ENCODE measurements at regions not wholly inside any gene's neighbourhood (a gene's known extent, or its start where the extent isn't known, plus 50 kb on each side); places are given as distances from the start of the nearest gene placed in this dataset.

DNA sequence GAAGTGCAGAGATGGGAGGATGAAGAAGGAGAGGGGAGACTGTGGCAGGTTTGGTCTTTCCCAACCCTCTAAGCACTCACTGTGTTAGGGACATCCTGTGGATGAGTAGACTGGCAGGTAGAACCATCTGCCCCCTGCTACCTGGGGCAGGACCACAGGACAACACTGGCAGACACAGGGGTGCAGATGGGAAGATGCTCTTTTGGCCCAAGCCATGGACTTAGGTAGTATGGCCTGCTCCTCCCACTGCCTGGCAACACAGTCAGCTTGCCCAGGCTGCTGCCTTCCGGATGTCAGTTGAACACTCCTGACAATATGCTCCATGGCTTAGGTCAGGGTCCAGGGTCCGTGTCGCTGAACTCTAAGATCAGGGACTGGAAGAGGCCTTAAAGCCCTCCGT is 140.7 kb upstream of the NAV2 start:
- TF ChIP-seq ZBTB7A (IDR thresholded peaks at IDR 0.05; ENCODE audit: low read depth) (no peak), TCF12 (IDR thresholded peaks at IDR 0.05; ENCODE audit: low read depth) (no peak), CREB1 (IDR thresholded peaks at IDR 0.05; ENCODE audit: low read depth) (no peak), YY1 (IDR thresholded peaks at IDR 0.05; ENCODE audit: low read depth) (no peak), FOXM1 (IDR thresholded peaks at IDR 0.05; ENCODE audit: borderline replicate concordance, low read depth) (no peak), CEBPB (IDR thresholded peaks at IDR 0.05) (no peak), TEAD4 (IDR thresholded peaks at IDR 0.05) (no peak), EGR1 (IDR thresholded peaks at IDR 0.05) (no peak), EP300 (IDR thresholded peaks at IDR 0.05; ENCODE audit: borderline replicate concordance) (no peak)
- TF ChIP-seq, protein P1, sequence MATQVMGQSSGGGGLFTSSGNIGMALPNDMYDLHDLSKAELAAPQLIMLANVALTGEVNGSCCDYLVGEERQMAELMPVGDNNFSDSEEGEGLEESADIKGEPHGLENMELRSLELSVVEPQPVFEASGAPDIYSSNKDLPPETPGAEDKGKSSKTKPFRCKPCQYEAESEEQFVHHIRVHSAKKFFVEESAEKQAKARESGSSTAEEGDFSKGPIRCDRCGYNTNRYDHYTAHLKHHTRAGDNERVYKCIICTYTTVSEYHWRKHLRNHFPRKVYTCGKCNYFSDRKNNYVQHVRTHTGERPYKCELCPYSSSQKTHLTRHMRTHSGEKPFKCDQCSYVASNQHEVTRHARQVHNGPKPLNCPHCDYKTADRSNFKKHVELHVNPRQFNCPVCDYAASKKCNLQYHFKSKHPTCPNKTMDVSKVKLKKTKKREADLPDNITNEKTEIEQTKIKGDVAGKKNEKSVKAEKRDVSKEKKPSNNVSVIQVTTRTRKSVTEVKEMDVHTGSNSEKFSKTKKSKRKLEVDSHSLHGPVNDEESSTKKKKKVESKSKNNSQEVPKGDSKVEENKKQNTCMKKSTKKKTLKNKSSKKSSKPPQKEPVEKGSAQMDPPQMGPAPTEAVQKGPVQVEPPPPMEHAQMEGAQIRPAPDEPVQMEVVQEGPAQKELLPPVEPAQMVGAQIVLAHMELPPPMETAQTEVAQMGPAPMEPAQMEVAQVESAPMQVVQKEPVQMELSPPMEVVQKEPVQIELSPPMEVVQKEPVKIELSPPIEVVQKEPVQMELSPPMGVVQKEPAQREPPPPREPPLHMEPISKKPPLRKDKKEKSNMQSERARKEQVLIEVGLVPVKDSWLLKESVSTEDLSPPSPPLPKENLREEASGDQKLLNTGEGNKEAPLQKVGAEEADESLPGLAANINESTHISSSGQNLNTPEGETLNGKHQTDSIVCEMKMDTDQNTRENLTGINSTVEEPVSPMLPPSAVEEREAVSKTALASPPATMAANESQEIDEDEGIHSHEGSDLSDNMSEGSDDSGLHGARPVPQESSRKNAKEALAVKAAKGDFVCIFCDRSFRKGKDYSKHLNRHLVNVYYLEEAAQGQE (IDR thresholded peaks at IDR 0.05; ENCODE audit: low read depth), result no peak
- TF ChIP-seq, protein P2, sequence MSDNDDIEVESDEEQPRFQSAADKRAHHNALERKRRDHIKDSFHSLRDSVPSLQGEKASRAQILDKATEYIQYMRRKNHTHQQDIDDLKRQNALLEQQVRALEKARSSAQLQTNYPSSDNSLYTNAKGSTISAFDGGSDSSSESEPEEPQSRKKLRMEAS (IDR thresholded peaks at IDR 0.05), result no peak
- TF ChIP-seq, protein P3, sequence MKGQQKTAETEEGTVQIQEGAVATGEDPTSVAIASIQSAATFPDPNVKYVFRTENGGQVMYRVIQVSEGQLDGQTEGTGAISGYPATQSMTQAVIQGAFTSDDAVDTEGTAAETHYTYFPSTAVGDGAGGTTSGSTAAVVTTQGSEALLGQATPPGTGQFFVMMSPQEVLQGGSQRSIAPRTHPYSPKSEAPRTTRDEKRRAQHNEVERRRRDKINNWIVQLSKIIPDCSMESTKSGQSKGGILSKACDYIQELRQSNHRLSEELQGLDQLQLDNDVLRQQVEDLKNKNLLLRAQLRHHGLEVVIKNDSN (IDR thresholded peaks at IDR 0.05), result no peak

DNA sequence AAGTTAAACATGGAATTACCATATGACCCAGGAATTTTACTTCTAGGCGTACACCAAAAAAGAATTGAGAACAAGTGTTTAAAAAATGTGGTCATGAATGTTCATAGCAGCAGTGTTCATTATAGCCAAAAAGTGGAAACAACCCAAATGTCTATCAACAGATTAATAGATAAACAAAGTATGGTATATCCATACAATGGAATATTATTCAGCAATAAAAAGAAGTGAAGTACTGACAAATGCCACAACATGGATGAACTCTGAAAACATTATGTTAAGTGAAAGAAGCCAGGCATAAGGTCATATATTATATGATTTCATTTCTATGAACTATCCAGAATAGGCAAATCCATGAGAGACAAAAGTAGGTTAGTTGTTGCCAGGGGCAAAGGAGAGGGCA is 141.7 kb upstream of the NAV2 start:
- TF ChIP-seq ZBTB7A (IDR thresholded peaks at IDR 0.05; ENCODE audit: low read depth) (no peak), TEAD4 (IDR thresholded peaks at IDR 0.05) (no peak), NFIC (IDR thresholded peaks at IDR 0.05) (no peak), FOXM1 (IDR thresholded peaks at IDR 0.05; ENCODE audit: borderline replicate concordance, low read depth) (no peak), YY1 (IDR thresholded peaks at IDR 0.05; ENCODE audit: low read depth) (no peak), TCF12 (IDR thresholded peaks at IDR 0.05; ENCODE audit: low read depth) (no peak), EP300 (IDR thresholded peaks at IDR 0.05; ENCODE audit: borderline replicate concordance) (no peak), CEBPB (IDR thresholded peaks at IDR 0.05) (no peak), TAF1 (IDR thresholded peaks at IDR 0.05; ENCODE audit: low read depth) (no peak), EGR1 (IDR thresholded peaks at IDR 0.05) (no peak), RAD21 (IDR thresholded peaks at IDR 0.05; ENCODE audit: low read depth) (no peak), CREB1 (IDR thresholded peaks at IDR 0.05; ENCODE audit: low read depth) (no peak)
- TF ChIP-seq, protein P1 (IDR thresholded peaks at IDR 0.05; ENCODE audit: low read depth), result no peak
- TF ChIP-seq, protein P2 (IDR thresholded peaks at IDR 0.05), result no peak
- TF ChIP-seq, protein P3 (IDR thresholded peaks at IDR 0.05), result no peak

DNA sequence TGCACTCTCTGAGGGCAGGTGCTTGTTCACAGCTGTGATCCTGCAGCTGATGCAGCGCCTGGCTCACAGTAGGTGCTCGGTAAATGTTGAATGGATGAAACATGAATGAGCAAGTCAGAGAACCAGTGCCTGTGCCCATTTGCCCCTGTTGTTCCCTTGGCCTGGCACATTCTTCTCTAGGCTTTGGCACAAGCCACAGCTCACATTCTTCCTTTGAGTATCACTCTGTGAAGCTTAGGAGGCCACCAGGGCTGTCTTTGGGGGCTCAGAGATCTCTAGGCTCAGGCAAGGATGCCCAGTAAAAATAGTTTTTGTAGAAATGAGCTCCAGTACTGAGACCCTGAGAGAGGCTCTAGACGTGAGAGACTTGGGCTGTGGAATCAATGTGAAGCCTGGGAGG is 144.6 kb upstream of the NAV2 start:
- no peak for TF ChIP-seq RAD21 (IDR thresholded peaks at IDR 0.05; ENCODE audit: low read depth)
- TF ChIP-seq, protein P1 (IDR thresholded peaks at IDR 0.05; ENCODE audit: low read depth), result no peak
- no peak for TF ChIP-seq ZBTB7A (IDR thresholded peaks at IDR 0.05; ENCODE audit: low read depth)
- TF ChIP-seq YY1 (IDR thresholded peaks at IDR 0.05; ENCODE audit: low read depth), result no peak
- TF ChIP-seq FOXM1 (IDR thresholded peaks at IDR 0.05; ENCODE audit: borderline replicate concordance, low read depth), result no peak
- no peak for TF ChIP-seq TCF12 (IDR thresholded peaks at IDR 0.05; ENCODE audit: low read depth)
- TF ChIP-seq CREB1 (IDR thresholded peaks at IDR 0.05; ENCODE audit: low read depth), result no peak
- no peak for TF ChIP-seq NFIC (IDR thresholded peaks at IDR 0.05)
- TF ChIP-seq, protein P2 (IDR thresholded peaks at IDR 0.05), result no peak
- TF ChIP-seq, protein P3 (IDR thresholded peaks at IDR 0.05), result no peak
- no peak for TF ChIP-seq EGR1 (IDR thresholded peaks at IDR 0.05)
- no peak for TF ChIP-seq EP300 (IDR thresholded peaks at IDR 0.05; ENCODE audit: borderline replicate concordance)
- no peak for TF ChIP-seq TEAD4 (IDR thresholded peaks at IDR 0.05)
- no peak for TF ChIP-seq TAF1 (IDR thresholded peaks at IDR 0.05; ENCODE audit: low read depth)
- no peak for TF ChIP-seq CEBPB (IDR thresholded peaks at IDR 0.05)

All from Ishikawa (cell line).